22Rv1 (cell line): ENCODE measurements at regions not wholly inside any gene's neighbourhood (a gene's known extent, or its start where the extent isn't known, plus 50 kb on each side); places are given as distances from the start of the nearest gene placed in this dataset.

ENCODE experiments used
- ZFX ChIP-seq: fragments of 450-650 bp; IDR thresholded peaks from 2 replicates; pipeline ENCODE4 v1.6.1; 2017; ENCODE audit warnings: antibody characterized with exemption, borderline replicate concordance
- TF ChIP-seq, protein P1 (sequence below): fragments of 450-650 bp; IDR thresholded peaks from 2 replicates; pipeline ENCODE4 v1.5.1; 2017; ENCODE audit warnings: mild to moderate bottlenecking

DNA sequence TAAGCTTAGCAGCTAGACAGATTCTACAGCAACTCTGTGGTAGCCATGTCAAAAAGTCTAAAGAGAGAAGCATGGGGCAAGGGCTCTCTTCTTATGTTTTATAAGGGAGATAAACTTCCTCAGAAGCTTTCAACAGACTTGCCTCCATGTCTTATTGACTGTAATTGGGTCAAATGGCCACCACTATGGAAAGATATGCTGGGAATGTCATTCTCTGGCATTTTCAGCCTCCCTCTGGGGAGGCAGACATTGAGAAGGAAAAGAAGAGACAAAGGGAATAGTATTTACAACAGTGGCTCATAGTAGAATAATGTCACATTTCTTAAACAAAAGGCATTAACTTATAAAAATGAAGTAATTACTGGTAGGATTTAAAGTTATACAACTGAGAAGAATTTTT is 1964.5 kb upstream of the PIK3C3 start:
- TF ChIP-seq, protein P1, sequence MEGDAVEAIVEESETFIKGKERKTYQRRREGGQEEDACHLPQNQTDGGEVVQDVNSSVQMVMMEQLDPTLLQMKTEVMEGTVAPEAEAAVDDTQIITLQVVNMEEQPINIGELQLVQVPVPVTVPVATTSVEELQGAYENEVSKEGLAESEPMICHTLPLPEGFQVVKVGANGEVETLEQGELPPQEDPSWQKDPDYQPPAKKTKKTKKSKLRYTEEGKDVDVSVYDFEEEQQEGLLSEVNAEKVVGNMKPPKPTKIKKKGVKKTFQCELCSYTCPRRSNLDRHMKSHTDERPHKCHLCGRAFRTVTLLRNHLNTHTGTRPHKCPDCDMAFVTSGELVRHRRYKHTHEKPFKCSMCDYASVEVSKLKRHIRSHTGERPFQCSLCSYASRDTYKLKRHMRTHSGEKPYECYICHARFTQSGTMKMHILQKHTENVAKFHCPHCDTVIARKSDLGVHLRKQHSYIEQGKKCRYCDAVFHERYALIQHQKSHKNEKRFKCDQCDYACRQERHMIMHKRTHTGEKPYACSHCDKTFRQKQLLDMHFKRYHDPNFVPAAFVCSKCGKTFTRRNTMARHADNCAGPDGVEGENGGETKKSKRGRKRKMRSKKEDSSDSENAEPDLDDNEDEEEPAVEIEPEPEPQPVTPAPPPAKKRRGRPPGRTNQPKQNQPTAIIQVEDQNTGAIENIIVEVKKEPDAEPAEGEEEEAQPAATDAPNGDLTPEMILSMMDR = no peak
- no peak for TF ChIP-seq ZFX
